ENCODE measurements at regions not wholly inside any gene's neighbourhood (a gene's known extent, or its start where the extent isn't known, plus 50 kb on each side); places are given as distances from the start of the nearest gene placed in this dataset.
"Not testable (repeated sequence)": the region's sequence is repeated elsewhere in the genome, so short reads cannot be mapped to it uniquely, and the experiment has no call there.

- not testable (repeated sequence) for DNase-seq (ENCODE audit: low read depth in 2 of 2)
These were observed 461.4 kb downstream of the ZWINT start for GRCh38 chr10:55899472-55900147.

DNA sequence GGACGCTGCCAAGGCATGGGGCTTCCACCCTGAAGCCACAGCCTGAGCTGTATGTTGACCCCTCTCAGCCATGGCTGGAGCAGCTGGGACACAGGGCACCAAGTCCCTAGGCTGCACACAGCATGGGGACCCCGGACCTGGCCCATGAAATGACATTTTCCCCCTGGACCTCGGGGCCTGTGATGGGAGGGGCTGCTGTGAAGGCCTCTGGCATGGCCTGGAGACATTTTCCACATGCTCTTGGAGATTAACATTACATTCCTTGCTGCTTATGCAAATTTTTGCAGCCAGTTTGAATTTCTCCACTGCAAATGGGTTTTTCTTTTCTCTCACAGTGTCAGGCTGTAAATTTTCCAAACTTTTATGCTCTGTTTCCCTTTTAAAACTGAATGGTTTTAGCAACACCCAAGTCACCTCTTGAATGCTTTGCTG, 463.6 kb downstream of the ZWINT start:
- DNase-seq (ENCODE audit: low read depth in 2 of 2), result no peak

DNA sequence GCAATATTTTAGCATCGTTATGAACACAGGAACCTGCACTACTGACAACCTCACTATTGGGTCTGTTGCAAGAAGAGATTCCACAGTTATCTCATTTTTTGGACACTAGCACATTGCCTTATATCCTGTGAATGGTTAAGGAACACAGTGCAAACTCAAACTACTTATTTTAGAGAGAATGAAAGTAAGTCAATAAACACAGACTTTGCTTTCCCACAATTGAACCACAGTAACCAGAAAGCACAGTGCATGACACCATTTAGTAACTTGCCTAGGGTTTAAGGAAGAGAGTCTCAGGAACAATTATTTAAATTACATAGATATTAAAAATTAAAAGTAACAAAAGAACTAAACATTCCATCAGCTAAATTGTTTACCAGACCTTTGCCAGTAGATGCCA, 468.8 kb downstream of the ZWINT start:
- no peak for DNase-seq (ENCODE audit: low read depth in 2 of 2)

GRCh38 chr10:55881588-55881987, 479.5 kb downstream of the ZWINT start:
- no peak for DNase-seq (ENCODE audit: low read depth in 2 of 2)

- no peak for DNase-seq (ENCODE audit: low read depth in 2 of 2)
These were observed 487.6 kb downstream of the ZWINT start for GRCh38 chr10:55873485-55873884.

DNA sequence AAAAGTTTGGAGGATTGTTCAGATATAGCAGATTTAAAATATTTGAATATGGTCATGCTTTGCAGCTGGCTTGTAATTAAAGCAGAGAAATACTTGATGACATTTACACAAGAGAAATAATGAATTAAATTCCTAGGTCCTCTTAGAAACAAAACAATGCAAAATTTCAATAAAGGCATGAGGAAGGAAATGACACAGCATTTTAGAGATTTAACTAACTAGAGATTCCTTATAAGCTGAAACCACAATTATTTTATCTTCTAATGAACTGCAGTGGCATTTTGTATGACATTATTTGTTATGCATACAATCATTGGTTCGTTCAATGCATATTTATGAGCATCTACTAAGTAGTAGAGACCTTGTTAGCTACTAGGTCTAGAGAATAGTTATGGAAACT, 490.9 kb downstream of the ZWINT start:
- DNase-seq (ENCODE audit: low read depth in 2 of 2), result no peak

GRCh38 chr10:55867848-55868247, 493.2 kb downstream of the ZWINT start:
- DNase-seq (ENCODE audit: low read depth in 2 of 2), result no peak

DNA sequence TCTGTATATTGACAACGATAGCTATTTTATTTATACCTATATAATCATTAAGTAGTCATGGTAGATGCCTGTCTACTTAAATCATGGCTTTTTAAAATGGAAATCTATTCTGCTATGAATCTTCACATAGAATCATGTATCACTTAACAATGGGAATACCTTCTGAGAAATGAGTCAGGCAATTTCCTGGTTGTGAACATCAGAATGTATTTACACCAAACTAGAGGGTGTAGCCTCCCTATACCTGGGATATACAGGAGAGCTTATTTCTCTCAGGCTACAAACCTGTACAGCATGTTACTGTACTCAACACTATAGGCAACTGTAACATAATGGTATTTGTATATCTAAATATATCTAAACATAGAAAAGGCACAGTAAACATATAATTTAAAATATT, 502.3 kb downstream of the ZWINT start:
- DNase-seq (ENCODE audit: low read depth in 2 of 2), result no peak

- no peak for DNase-seq (ENCODE audit: low read depth in 2 of 2)
These were observed 508.2 kb downstream of the ZWINT start for GRCh38 chr10:55852900-55853299.

- no peak for DNase-seq (ENCODE audit: low read depth in 2 of 2)
These were observed 523.8 kb downstream of the ZWINT start for GRCh38 chr10:55837273-55837672.

DNA sequence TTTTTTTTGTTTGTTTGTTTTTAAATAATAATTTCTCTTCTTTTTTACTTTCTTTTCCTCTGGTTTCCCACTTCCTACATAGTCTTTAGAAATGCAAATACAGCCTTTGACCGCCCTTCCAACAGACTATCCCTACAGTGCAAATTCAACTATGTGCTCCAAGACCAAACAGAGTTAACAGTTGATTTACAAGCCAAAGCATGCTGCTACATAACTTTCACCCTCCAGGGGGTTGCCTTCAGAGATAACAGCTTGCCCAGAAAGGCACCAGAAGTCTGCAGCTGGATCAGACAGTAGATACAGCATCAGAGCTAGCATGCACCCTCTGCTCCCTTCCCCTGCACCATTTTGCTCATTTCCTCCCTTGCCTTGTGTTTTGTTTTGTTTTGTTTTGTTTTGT, 539.0 kb downstream of the ZWINT start:
- no peak for DNase-seq (ENCODE audit: low read depth in 2 of 2)

GRCh38 chr10:55820478-55820877, 540.6 kb downstream of the ZWINT start:
- no peak for DNase-seq (ENCODE audit: low read depth in 2 of 2)

- DNase-seq (ENCODE audit: low read depth in 2 of 2), result no peak
These were observed 541.0 kb downstream of the ZWINT start for GRCh38 chr10:55820071-55820470.

GRCh38 chr10:55813451-55814170, 547.4 kb downstream of the ZWINT start:
- no peak for DNase-seq (ENCODE audit: low read depth in 2 of 2)

DNA sequence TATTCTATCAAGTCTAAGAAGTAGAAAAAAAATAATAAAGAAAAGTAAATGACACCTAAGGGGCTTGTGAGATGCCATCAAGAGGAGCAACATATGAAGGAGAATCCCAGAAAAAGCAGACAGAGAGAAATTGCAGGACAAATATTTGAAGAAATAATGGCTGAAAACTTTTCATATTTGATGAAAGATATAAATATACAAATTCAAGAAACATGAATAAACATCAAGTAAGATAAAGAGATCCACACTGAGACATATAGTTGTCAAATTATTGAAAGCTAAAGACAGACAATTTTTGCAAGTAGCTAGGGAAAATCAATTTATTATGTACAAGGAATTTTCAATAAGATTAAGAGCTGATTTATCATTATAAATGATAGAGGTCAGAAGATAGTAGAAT, 558.0 kb downstream of the ZWINT start:
- DNase-seq (ENCODE audit: low read depth in 2 of 2), result no peak

DNA sequence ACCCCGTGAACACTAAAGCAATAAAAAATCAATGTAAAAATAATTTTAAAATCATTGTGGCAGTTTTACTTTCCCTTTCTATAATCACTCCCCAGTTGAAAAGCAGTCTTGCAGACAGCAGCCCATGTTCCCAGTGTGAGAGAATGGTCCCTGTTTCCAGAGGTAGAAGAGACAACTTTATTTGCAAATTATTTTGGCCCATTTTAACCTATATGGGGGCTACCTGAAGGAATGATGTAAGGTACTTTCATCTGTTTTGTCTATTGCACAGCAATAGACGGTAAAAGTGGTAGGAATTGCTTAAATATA, 559.8 kb downstream of the ZWINT start:
- no peak for DNase-seq (ENCODE audit: low read depth in 2 of 2)

GRCh38 chr10:55800602-55801352, 560.3 kb downstream of the ZWINT start:
- no peak for DNase-seq (ENCODE audit: low read depth in 2 of 2)

GRCh38 chr10:55793024-55793423, 568.0 kb downstream of the ZWINT start:
- DNase-seq (ENCODE audit: low read depth in 2 of 2), result no peak

GRCh38 chr10:55790276-55790675, 570.8 kb downstream of the ZWINT start:
- not testable (repeated sequence) for DNase-seq (ENCODE audit: low read depth in 2 of 2)

- DNase-seq (ENCODE audit: low read depth in 2 of 2), result no peak
These were observed 574.5 kb downstream of the ZWINT start for GRCh38 chr10:55786461-55787050.

DNA sequence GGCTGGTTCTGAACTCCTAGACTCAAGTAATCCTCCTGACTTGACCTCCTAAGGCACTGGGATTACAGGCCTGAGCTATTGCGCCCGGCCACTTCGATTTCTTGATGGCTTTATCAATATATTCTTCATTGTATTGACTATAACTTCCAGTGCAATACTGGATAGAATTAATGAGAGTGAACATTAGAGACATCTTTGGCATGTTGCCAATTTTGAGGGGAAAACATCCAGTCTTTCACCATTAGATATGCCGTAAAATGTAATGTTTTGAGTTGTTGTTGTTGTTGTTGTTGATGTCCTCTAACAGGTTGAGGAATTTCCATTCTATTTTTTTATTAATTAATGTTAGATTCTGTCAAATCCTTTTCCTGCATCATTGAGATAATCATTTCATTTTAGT, 578.9 kb downstream of the ZWINT start:
- DNase-seq (ENCODE audit: low read depth in 2 of 2), result no peak

GRCh38 chr10:55766212-55766611, 594.8 kb downstream of the ZWINT start:
- DNase-seq (ENCODE audit: low read depth in 2 of 2), result no peak

DNA sequence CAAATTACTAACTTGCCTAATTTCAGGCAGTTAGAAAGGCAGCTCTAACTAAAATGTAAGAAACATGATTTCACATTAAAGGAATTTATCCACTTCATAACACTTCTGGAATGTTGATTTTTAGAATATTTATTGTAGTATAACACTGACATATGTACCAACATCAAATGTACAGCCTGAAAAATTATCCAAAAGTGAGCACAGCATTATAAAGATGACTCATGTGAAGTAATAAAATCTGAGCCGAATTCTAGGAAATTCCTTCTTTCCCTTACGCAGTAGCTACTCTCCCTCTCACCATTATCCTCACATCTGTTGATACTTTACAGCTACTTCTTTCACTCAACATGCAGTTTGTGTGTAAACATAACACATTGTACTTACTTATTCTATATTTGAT, 610.6 kb downstream of the ZWINT start:
- DNase-seq (ENCODE audit: low read depth in 2 of 2), result no peak
